Tibial nerve (tissue), 4 donors: ENCODE measurements at regions not wholly inside any gene's neighbourhood (a gene's known extent, or its start where the extent isn't known, plus 50 kb on each side); places are given as distances from the start of the nearest gene placed in this dataset.
"Not testable (repeated sequence)": the region's sequence is repeated elsewhere in the genome, so short reads cannot be mapped to it uniquely, and the experiment has no call there.

Source experiments
- DNase-seq, 2 donors: peaks; one replicate each; pipeline ENCODE4 v3.0.0-alpha.2; 2019; ENCODE audit warnings: low spot score in 2 of 2
- H3K27ac ChIP-seq, 4 donors: fragments of 200-600 bp; sonication (generic) in 3 of 4; one replicate each; pipeline ENCODE4 v1.5.1; 2017 to 2019; ENCODE audit warnings: mild to moderate bottlenecking in 1 of 4
- H3K27me3 ChIP-seq, 2 donors: fragments of 200-600 bp; sonication (generic) in 1 of 2; one replicate each; pipeline versions ENCODE4 v1.5.1 to v1.6.0; 2017 to 2019
- H3K36me3 ChIP-seq, 3 donors: fragments of 200-600 bp; sonication (generic); one replicate each; pipeline ENCODE4 v1.5.1; 2018 to 2019
- H3K4me1 ChIP-seq, 4 donors: fragments of 200-600 bp; sonication (generic) in 3 of 4; one replicate each; pipeline ENCODE4 v1.5.1; 2017 to 2019
- H3K4me3 ChIP-seq, 4 donors: fragments of 200-600 bp; sonication (generic) in 3 of 4; one replicate each; pipeline ENCODE4 v1.5.1; 2017 to 2019; ENCODE audit warnings: mild to moderate bottlenecking in 1 of 4, moderate library complexity in 1 of 4
- H3K9me3 ChIP-seq, 4 donors: fragments of 200-600 bp; sonication (generic) in 3 of 4; one replicate each; pipeline ENCODE4 v1.5.1; 2017 to 2019
- EP300 ChIP-seq, 2 donors: sonication (generic); formaldehyde crosslinking; IDR thresholded peaks; one replicate each; pipeline ENCODE4 v1.6.1; 2017; ENCODE audit warnings: antibody characterized with exemption in 2 of 2, mild to moderate bottlenecking in 1 of 2
- POLR2A ChIP-seq, 2 donors: fragments of 450-650 bp; IDR thresholded peaks; one replicate each; pipeline ENCODE4 v1.6.1; 2017; ENCODE audit warnings: antibody characterized with exemption in 2 of 2, mild to moderate bottlenecking in 2 of 2, moderate library complexity in 2 of 2
- whole genome bisulfite sequencing, 2 donors: methylation state at CpG; one replicate each; pipeline ENCODE4 v1.1.5; 2018; 5-methylcytosine and 5-hydroxymethylcytosine counted together
- TF ChIP-seq, protein P1 (sequence below), 5 experiments: fragments of 200-600 bp in 3 of 5; fragments of 450-650 bp in 2 of 5; sonication (generic) in 3 of 5; IDR thresholded peaks; one replicate each; pipeline ENCODE4 v1.5.1; 2016 to 2019; ENCODE audit warnings: antibody characterized with exemption in 5 of 5, mild to moderate bottlenecking in 3 of 5, moderate library complexity in 2 of 5

DNA sequence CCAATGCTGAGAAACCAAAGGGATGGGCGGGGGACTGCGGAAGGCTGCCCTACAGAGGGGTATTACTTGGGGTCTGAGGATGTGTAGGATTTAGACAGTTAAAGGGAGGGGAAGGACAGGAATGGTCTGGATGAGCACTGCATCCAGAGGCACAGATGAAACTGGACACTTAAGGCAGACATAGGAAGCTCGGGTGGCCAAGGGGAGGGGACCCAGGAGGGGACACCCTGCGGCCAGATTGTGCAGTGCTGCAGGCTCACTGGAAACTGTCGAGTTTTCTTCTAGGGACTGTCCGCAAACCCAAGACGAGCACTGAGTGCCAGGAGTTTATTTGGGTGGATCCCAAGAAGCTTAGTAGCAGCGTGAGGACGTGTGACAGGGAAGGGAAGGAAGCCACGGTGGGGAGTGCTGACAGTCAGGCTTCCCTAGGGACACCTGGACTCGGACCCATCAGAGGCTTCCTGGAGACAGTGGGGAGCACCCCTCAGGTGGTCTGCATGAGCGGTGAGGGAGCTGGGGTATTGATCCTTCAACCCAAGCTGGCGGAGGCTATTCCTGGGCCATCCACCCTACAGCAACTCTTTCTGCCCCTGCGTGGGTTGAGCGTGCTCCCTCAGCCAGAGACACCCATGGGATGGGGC is 278.7 kb downstream of the FOXL1 start:
- H3K4me1 ChIP-seq: peaks cover 0 to 14% (median 0%) of the 10 kb centered on the region in 4 donors
- DNase-seq: no peak
- H3K27ac ChIP-seq: no peak overlapping the region
- H3K36me3 ChIP-seq: no peaks in the 10 kb centered on the region
- no peak overlapping the region for H3K4me3 ChIP-seq
- 80 to 83% methylated on average over 13 to 15 of the region's 15 CpGs for WGBS, 2 donors
- no peaks in the 10 kb centered on the region for H3K27me3 ChIP-seq
- no peaks in the 10 kb centered on the region for H3K9me3 ChIP-seq
- no peak for TF ChIP-seq POLR2A (IDR thresholded peaks at IDR 0.05)

- Histone ChIP-seq H3K27me3 (no peaks in the 10 kb centered on the region), H3K36me3 (no peaks in the 10 kb centered on the region), H3K4me3 (no peak overlapping the region), H3K4me1 (peaks cover 0 to 14% (median 0%) of the 10 kb centered on the region in 4 donors), H3K27ac (no peak overlapping the region), H3K9me3 (no peaks in the 10 kb centered on the region)
- TF ChIP-seq, protein P1, sequence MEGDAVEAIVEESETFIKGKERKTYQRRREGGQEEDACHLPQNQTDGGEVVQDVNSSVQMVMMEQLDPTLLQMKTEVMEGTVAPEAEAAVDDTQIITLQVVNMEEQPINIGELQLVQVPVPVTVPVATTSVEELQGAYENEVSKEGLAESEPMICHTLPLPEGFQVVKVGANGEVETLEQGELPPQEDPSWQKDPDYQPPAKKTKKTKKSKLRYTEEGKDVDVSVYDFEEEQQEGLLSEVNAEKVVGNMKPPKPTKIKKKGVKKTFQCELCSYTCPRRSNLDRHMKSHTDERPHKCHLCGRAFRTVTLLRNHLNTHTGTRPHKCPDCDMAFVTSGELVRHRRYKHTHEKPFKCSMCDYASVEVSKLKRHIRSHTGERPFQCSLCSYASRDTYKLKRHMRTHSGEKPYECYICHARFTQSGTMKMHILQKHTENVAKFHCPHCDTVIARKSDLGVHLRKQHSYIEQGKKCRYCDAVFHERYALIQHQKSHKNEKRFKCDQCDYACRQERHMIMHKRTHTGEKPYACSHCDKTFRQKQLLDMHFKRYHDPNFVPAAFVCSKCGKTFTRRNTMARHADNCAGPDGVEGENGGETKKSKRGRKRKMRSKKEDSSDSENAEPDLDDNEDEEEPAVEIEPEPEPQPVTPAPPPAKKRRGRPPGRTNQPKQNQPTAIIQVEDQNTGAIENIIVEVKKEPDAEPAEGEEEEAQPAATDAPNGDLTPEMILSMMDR (IDR thresholded peaks at IDR 0.05): no peak
- TF ChIP-seq EP300 (IDR thresholded peaks at IDR 0.05): no peak
- DNase-seq: no peak
- whole genome bisulfite sequencing, 2 donors: 95% methylated on average over 2 of the region's 2 CpGs
These were observed 279.5 kb downstream of the FOXL1 start for GRCh38 chr16:86857807-86858206.

DNA sequence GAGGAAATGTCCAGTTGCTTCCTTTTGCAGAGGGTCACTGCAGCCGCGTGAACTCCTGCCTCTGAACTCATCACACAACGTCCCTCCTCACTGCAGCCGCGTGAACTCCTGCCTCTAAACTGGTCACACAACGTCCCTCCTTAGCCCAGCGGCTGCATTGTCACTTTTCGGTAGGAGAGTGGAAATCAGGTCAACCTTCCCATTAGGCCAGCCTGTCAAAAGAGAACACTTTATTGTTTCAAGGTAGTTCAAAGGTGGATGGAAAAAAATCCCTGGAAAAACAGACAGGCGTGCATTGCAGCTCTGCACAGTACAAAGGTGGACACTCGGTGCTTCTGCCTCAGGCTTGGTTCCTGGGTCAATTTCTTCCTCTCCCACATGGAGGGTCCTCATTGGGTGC is 280.2 kb downstream of the FOXL1 start:
- no peak overlapping the region for H3K27ac ChIP-seq
- H3K36me3 ChIP-seq: no peaks in the 10 kb centered on the region
- peaks cover 0 to 14% (median 0%) of the 10 kb centered on the region in 4 donors for H3K4me1 ChIP-seq
- no peak for DNase-seq
- WGBS, 2 donors: 25 to 53% methylated on average over 10 of the region's 10 CpGs
- H3K9me3 ChIP-seq: no peaks in the 10 kb centered on the region
- no peak overlapping the region for H3K4me3 ChIP-seq
- TF ChIP-seq EP300 (IDR thresholded peaks at IDR 0.05): no peak
- TF ChIP-seq POLR2A (IDR thresholded peaks at IDR 0.05): no peak
- TF ChIP-seq, protein P1 (IDR thresholded peaks at IDR 0.05): no peak
- H3K27me3 ChIP-seq: no peaks in the 10 kb centered on the region

- not testable (repeated sequence) for H3K4me1 ChIP-seq, H3K36me3 ChIP-seq, H3K4me3 ChIP-seq, H3K27ac ChIP-seq, H3K9me3 ChIP-seq, H3K27me3 ChIP-seq, DNase-seq
- 86 to 96% methylated on average over 7 of the region's 7 CpGs for WGBS, 2 donors
These were observed 283.0 kb downstream of the FOXL1 start for GRCh38 chr16:86861270-86861858.

DNA sequence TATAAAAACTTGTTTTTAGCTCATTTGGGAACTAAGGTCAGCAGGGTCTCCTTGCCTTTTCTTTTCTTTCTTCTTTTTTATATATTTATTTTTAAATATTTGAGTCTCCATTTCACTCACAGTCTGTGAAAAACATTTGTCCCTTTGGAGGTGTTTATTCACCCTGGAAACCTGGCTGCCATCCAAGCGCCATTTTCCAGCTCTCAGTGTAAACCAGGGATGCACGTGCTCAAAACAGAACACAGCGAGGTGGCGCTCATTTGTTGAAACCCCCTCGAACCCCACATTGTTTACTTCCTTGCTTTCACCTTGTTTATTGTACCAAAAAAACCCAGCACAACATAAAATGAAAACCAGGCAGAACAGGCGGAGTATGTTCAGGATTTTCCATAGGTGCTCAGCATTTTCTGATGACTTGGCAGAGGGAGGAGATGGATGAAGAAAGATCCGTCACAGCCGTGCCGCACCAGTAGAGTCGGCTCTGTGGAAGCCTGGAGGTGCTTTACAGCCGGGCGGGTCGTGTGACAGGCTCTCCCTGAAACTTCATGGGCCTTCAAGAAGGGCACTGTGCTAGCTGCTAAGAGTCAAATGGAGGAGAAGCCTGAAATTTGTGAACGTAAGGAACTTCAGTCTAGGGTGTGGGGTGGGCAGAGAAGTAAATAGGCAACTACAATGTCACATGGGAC is 284.4 kb downstream of the FOXL1 start:
- no peaks in the 10 kb centered on the region for H3K27me3 ChIP-seq

More for the DNA sequence above, 284.4 kb downstream of the FOXL1 start:
- TF ChIP-seq, protein P1 (IDR thresholded peaks at IDR 0.05): no peak
- TF ChIP-seq EP300 (IDR thresholded peaks at IDR 0.05) (no peak), POLR2A (IDR thresholded peaks at IDR 0.05) (no peak)
- 62 to 64% methylated on average over 14 of the region's 14 CpGs for WGBS, 2 donors
- H3K4me1 ChIP-seq: peaks cover 0 to 10% (median 0%) of the 10 kb centered on the region in 4 donors
- no peak overlapping the region for H3K27ac ChIP-seq
- no peaks in the 10 kb centered on the region for H3K36me3 ChIP-seq
- DNase-seq: peak in 1 of 2 donors; percentile 24
- H3K4me3 ChIP-seq: no peak overlapping the region
- H3K9me3 ChIP-seq: no peaks in the 10 kb centered on the region
